ENCODE measurements at regions not wholly inside any gene's neighbourhood (a gene's known extent, or its start where the extent isn't known, plus 50 kb on each side); places are given as distances from the start of the nearest gene placed in this dataset.

GRCh38 chr6:126433927-126434326 is 94.0 kb downstream of the CENPW start:
- Mint-ChIP-seq H3K36me3 (no peaks in the 10 kb centered on the region), H3K4me1 (ENCODE audit: unreplicated experiment) (no peaks in the 10 kb centered on the region), H3K27ac (no peak overlapping the region), H3K4me3 (no peak overlapping the region), H3K27me3 (no peaks in the 10 kb centered on the region), H3K9me3 (no peaks in the 10 kb centered on the region)
- no peak for TF ChIP-seq CTCF (conservative IDR thresholded peaks at IDR 0.05)
- DNase-seq (ENCODE audit: extremely low spot score, unreplicated experiment), result no peak

GRCh38 chr6:126437205-126437604 is 97.3 kb downstream of the CENPW start:
- no peak overlapping the region for H3K27ac Mint-ChIP-seq
- TF ChIP-seq CTCF (conservative IDR thresholded peaks at IDR 0.05), result no peak
- H3K4me1 Mint-ChIP-seq (ENCODE audit: unreplicated experiment), result no peaks in the 10 kb centered on the region
- no peak for DNase-seq (ENCODE audit: extremely low spot score, unreplicated experiment)
- H3K27me3 Mint-ChIP-seq, result no peaks in the 10 kb centered on the region
- peaks cover 4% of the 10 kb centered on the region for H3K9me3 Mint-ChIP-seq
- H3K36me3 Mint-ChIP-seq, result no peaks in the 10 kb centered on the region
- H3K4me3 Mint-ChIP-seq, result no peak overlapping the region

GRCh38 chr6:126439040-126439439 is 99.1 kb downstream of the CENPW start:
- no peaks in the 10 kb centered on the region for H3K27me3 Mint-ChIP-seq
- DNase-seq (ENCODE audit: extremely low spot score, unreplicated experiment), result no peak
- no peak overlapping the region for H3K4me3 Mint-ChIP-seq
- H3K9me3 Mint-ChIP-seq, result peaks cover 4% of the 10 kb centered on the region
- H3K4me1 Mint-ChIP-seq (ENCODE audit: unreplicated experiment), result no peaks in the 10 kb centered on the region
- H3K36me3 Mint-ChIP-seq, result peaks cover 3% of the 10 kb centered on the region
- no peak for TF ChIP-seq CTCF (conservative IDR thresholded peaks at IDR 0.05)
- no peak overlapping the region for H3K27ac Mint-ChIP-seq

- H3K27me3 Mint-ChIP-seq, result no peaks in the 10 kb centered on the region
- no peaks in the 10 kb centered on the region for H3K4me1 Mint-ChIP-seq (ENCODE audit: unreplicated experiment)
- no peak overlapping the region for H3K27ac Mint-ChIP-seq
- H3K9me3 Mint-ChIP-seq, result peaks cover 4% of the 10 kb centered on the region
- DNase-seq (ENCODE audit: extremely low spot score, unreplicated experiment), result no peak
- H3K36me3 Mint-ChIP-seq, result peaks cover 3% of the 10 kb centered on the region
- TF ChIP-seq CTCF (conservative IDR thresholded peaks at IDR 0.05), result no peak
- H3K4me3 Mint-ChIP-seq, result no peak overlapping the region
Measured at GRCh38 chr6:126440923-126441322, 101.0 kb downstream of the CENPW start.

GRCh38 chr6:126444659-126445273 is 104.9 kb downstream of the CENPW start:
- TF ChIP-seq CTCF (conservative IDR thresholded peaks at IDR 0.05), result no peak
- Mint-ChIP-seq H3K4me1 (ENCODE audit: unreplicated experiment) (peaks cover 7% of the 10 kb centered on the region), H3K4me3 (no peak overlapping the region), H3K27me3 (no peaks in the 10 kb centered on the region), H3K9me3 (peaks cover 4% of the 10 kb centered on the region), H3K27ac (no peak overlapping the region), H3K36me3 (peaks cover 3% of the 10 kb centered on the region)
- no peak for DNase-seq (ENCODE audit: extremely low spot score, unreplicated experiment)

- H3K27ac Mint-ChIP-seq, result no peak overlapping the region
- no peak overlapping the region for H3K4me3 Mint-ChIP-seq
- peaks cover 8% of the 10 kb centered on the region for H3K4me1 Mint-ChIP-seq (ENCODE audit: unreplicated experiment)
- TF ChIP-seq CTCF (conservative IDR thresholded peaks at IDR 0.05), result no peak
- peaks cover 4% of the 10 kb centered on the region for H3K9me3 Mint-ChIP-seq
- DNase-seq (ENCODE audit: extremely low spot score, unreplicated experiment), result no peak
- no peaks in the 10 kb centered on the region for H3K27me3 Mint-ChIP-seq
- H3K36me3 Mint-ChIP-seq, result peaks cover 3% of the 10 kb centered on the region
Measured at GRCh38 chr6:126446248-126446647, 106.3 kb downstream of the CENPW start.

Measured in type B pancreatic cell (in vitro differentiated cells).